ENCODE measurements at regions not wholly inside any gene's neighbourhood (a gene's known extent, or its start where the extent isn't known, plus 50 kb on each side); places are given as distances from the start of the nearest gene placed in this dataset.

GRCh38 chr2:180840641-180841040 lies 139.8 kb upstream of the UBE2E3 start:
- no peak for TF ChIP-seq RAD21 (IDR thresholded peaks at IDR 0.05; ENCODE audit: low read length)
- ChIA-PET POLR2A (no interaction called here), CTCF (no interaction called here)
- Histone ChIP-seq H4K20me1 (ENCODE audit: insufficient read depth) (no peaks in the 10 kb centered on the region), H3K79me2 (ENCODE audit: insufficient read depth) (no peaks in the 10 kb centered on the region), H3K9me2 (no peaks in the 10 kb centered on the region), H3K27me3 (ENCODE audit: insufficient read depth) (no peaks in the 10 kb centered on the region), H3F3A (replicated peaks; ENCODE audit: insufficient read depth) (no peaks in the 10 kb centered on the region), H3K4me2 (no peak overlapping the region), H3K36me3 (replicated peaks in 1 of 2; ENCODE audit: control insufficient read depth in 1 of 2, insufficient read depth in 2 of 2, low read length in 1 of 2) (no peaks in the 10 kb centered on the region), H3K9me3 (no peaks in the 10 kb centered on the region), H2AFZ (ENCODE audit: low read depth) (no peak overlapping the region), H3K4me3 (ENCODE audit: low read depth in 2 of 2, low read length in 1 of 2) (no peak overlapping the region), H3K27ac (ENCODE audit: low read depth in 2 of 2, low read length in 1 of 2) (no peak overlapping the region), H3K4me1 (ENCODE audit: control insufficient read depth in 1 of 2, insufficient read depth in 2 of 2, low read depth in 1 of 2, low read length in 1 of 2) (no peaks in the 10 kb centered on the region; a peak in 1 of 4 replicates), H3K9ac (no peak overlapping the region)
- DNase-seq: no peak
- WGBS (ENCODE audit: low lambda C conversion rate): 84% methylated on average over 9 of the region's 9 CpGs

GRCh38 chr2:180829836-180830235 lies 150.6 kb upstream of the UBE2E3 start:
- H3K27ac ChIP-seq (ENCODE audit: low read depth in 2 of 2, low read length in 1 of 2): no peak overlapping the region
- H3F3A ChIP-seq (replicated peaks; ENCODE audit: insufficient read depth): no peaks in the 10 kb centered on the region
- ChIA-PET POLR2A (no interaction called here), CTCF (no interaction called here)
- H4K20me1 ChIP-seq (ENCODE audit: insufficient read depth): no peaks in the 10 kb centered on the region
- TF ChIP-seq TAF1 (IDR thresholded peaks at IDR 0.05; ENCODE audit: borderline replicate concordance, low read depth, low read length): no peak
- TF ChIP-seq ZBTB33 (IDR thresholded peaks at IDR 0.05; ENCODE audit: borderline replicate concordance, low read depth): no peak
- no peak for TF ChIP-seq FOXM1 (IDR thresholded peaks at IDR 0.05; ENCODE audit: low read depth)
- no peak for TF ChIP-seq MXI1 (IDR thresholded peaks at IDR 0.05; ENCODE audit: low read depth, low read length)
- no peak for TF ChIP-seq FOSL2 (IDR thresholded peaks at IDR 0.05; ENCODE audit: borderline replicate concordance, low read depth)
- TF ChIP-seq CHD2 (IDR thresholded peaks at IDR 0.05; ENCODE audit: low read length, partially characterized antibody): no peak
- TF ChIP-seq, protein P1, sequence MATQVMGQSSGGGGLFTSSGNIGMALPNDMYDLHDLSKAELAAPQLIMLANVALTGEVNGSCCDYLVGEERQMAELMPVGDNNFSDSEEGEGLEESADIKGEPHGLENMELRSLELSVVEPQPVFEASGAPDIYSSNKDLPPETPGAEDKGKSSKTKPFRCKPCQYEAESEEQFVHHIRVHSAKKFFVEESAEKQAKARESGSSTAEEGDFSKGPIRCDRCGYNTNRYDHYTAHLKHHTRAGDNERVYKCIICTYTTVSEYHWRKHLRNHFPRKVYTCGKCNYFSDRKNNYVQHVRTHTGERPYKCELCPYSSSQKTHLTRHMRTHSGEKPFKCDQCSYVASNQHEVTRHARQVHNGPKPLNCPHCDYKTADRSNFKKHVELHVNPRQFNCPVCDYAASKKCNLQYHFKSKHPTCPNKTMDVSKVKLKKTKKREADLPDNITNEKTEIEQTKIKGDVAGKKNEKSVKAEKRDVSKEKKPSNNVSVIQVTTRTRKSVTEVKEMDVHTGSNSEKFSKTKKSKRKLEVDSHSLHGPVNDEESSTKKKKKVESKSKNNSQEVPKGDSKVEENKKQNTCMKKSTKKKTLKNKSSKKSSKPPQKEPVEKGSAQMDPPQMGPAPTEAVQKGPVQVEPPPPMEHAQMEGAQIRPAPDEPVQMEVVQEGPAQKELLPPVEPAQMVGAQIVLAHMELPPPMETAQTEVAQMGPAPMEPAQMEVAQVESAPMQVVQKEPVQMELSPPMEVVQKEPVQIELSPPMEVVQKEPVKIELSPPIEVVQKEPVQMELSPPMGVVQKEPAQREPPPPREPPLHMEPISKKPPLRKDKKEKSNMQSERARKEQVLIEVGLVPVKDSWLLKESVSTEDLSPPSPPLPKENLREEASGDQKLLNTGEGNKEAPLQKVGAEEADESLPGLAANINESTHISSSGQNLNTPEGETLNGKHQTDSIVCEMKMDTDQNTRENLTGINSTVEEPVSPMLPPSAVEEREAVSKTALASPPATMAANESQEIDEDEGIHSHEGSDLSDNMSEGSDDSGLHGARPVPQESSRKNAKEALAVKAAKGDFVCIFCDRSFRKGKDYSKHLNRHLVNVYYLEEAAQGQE (IDR thresholded peaks at IDR 0.05; ENCODE audit: low read depth, low read length): no peak
- TF ChIP-seq RAD21 (IDR thresholded peaks at IDR 0.05; ENCODE audit: low read length): no peak
- TF ChIP-seq, protein P2, sequence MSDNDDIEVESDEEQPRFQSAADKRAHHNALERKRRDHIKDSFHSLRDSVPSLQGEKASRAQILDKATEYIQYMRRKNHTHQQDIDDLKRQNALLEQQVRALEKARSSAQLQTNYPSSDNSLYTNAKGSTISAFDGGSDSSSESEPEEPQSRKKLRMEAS (IDR thresholded peaks at IDR 0.05; ENCODE audit: low read depth): no peak
- TF ChIP-seq TCF12 (IDR thresholded peaks at IDR 0.05): no peak
- TF ChIP-seq USF1 (IDR thresholded peaks at IDR 0.05; ENCODE audit: borderline replicate concordance, low read depth): no peak
- TF ChIP-seq NRF1 (IDR thresholded peaks at IDR 0.05; ENCODE audit: low read depth, low read length): no peak
- TF ChIP-seq, protein P3, sequence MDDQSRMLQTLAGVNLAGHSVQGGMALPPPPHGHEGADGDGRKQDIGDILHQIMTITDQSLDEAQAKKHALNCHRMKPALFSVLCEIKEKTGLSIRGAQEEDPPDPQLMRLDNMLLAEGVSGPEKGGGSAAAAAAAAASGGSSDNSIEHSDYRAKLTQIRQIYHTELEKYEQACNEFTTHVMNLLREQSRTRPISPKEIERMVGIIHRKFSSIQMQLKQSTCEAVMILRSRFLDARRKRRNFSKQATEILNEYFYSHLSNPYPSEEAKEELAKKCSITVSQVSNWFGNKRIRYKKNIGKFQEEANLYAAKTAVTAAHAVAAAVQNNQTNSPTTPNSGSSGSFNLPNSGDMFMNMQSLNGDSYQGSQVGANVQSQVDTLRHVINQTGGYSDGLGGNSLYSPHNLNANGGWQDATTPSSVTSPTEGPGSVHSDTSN (IDR thresholded peaks at IDR 0.05): no peak
- TF ChIP-seq GATA2 (CRISPR knock-in tag; IDR thresholded peaks at IDR 0.05): no peak
- no peak for TF ChIP-seq USF2 (IDR thresholded peaks at IDR 0.05; ENCODE audit: borderline replicate concordance, low read depth, low read length)
- TF ChIP-seq RCOR1 (IDR thresholded peaks at IDR 0.05; ENCODE audit: low read length): no peak
- no peak for TF ChIP-seq IRF3 (IDR thresholded peaks at IDR 0.05; ENCODE audit: low read depth, low read length)
- H2AFZ ChIP-seq (ENCODE audit: low read depth): no peak overlapping the region
- no peak overlapping the region for H3K4me3 ChIP-seq (ENCODE audit: low read depth in 2 of 2, low read length in 1 of 2)
- H3K9ac ChIP-seq: no peak overlapping the region
- no peaks in the 10 kb centered on the region for H3K36me3 ChIP-seq (replicated peaks in 1 of 2; ENCODE audit: control insufficient read depth in 1 of 2, insufficient read depth in 2 of 2, low read length in 1 of 2)
- H3K9me3 ChIP-seq: no peaks in the 10 kb centered on the region
- H3K27me3 ChIP-seq (ENCODE audit: insufficient read depth): no peaks in the 10 kb centered on the region
- no peaks in the 10 kb centered on the region for H3K4me1 ChIP-seq (ENCODE audit: control insufficient read depth in 1 of 2, insufficient read depth in 2 of 2, low read depth in 1 of 2, low read length in 1 of 2)
- H3K4me2 ChIP-seq: no peak overlapping the region
- H3K9me2 ChIP-seq: no peaks in the 10 kb centered on the region
- H3K79me2 ChIP-seq (ENCODE audit: insufficient read depth): no peaks in the 10 kb centered on the region
- DNase-seq: no peak

All from SK-N-SH (cell line).